HEK293T (cell line): ENCODE measurements at regions not wholly inside any gene's neighbourhood (a gene's known extent, or its start where the extent isn't known, plus 50 kb on each side); places are given as distances from the start of the nearest gene placed in this dataset.

ENCODE experiments used
- ARNT ChIP-seq: fragments of 450-650 bp; IDR thresholded peaks from 2 replicates; pipeline ENCODE4 v1.6.1; 2017; ENCODE audit warnings: mild to moderate bottlenecking
- ELF4 ChIP-seq: fragments of 450-650 bp; IDR thresholded peaks from 2 replicates; pipeline ENCODE4 v1.6.1; 2017; ENCODE audit warnings: antibody characterized with exemption
- HDGF ChIP-seq: fragments of 450-650 bp; IDR thresholded peaks from 2 replicates; pipeline ENCODE4 v1.6.1; 2017; ENCODE audit warnings: antibody characterized with exemption, borderline replicate concordance
- LEF1 ChIP-seq: fragments of 450-650 bp; IDR thresholded peaks from 2 replicates; pipeline ENCODE4 v1.6.1; 2017; ENCODE audit warnings: mild to moderate bottlenecking, borderline replicate concordance

GRCh38 chr14:65835501-65835900 is 423.0 kb downstream of the FUT8 start:
- no peak for TF ChIP-seq HDGF
- no peak for TF ChIP-seq ARNT
- no peak for TF ChIP-seq ELF4
- no peak for TF ChIP-seq LEF1
